BLaER1 treated with 17β-estradiol and CSF1 and Interleukin-3, amounts not matched to agents 10 nM and 100 nM (cell line): ENCODE measurements at regions not wholly inside any gene's neighbourhood (a gene's known extent, or its start where the extent isn't known, plus 50 kb on each side); places are given as distances from the start of the nearest gene placed in this dataset.
"Not testable (repeated sequence)": the region's sequence is repeated elsewhere in the genome, so short reads cannot be mapped to it uniquely, and the experiment has no call there.

Source experiments
- H3K27ac ChIP-seq, 11 experiments: shearing (Covaris generic); formaldehyde crosslinking; 2 replicates each; pipeline ENCODE4 v1.8.1; 2022
- H3K27me3 ChIP-seq, 11 experiments: shearing (Covaris generic); formaldehyde crosslinking; 2 replicates each; pipeline ENCODE4 v1.8.1; 2022
- H3K36me3 ChIP-seq, 11 experiments: shearing (Covaris generic); formaldehyde crosslinking; 2 replicates each; pipeline ENCODE4 v1.8.1; 2022
- H3K4me1 ChIP-seq, 10 experiments: shearing (Covaris generic); formaldehyde crosslinking; 2 replicates each; pipeline ENCODE4 v1.8.1; 2022
- H3K4me2 ChIP-seq, 11 experiments: shearing (Covaris generic); formaldehyde crosslinking; 2 replicates each; pipeline ENCODE4 v1.8.1; 2022
- H3K4me3 ChIP-seq, 10 experiments: shearing (Covaris generic); formaldehyde crosslinking; 2 replicates each; pipeline ENCODE4 v1.8.1; 2022
- H3K9ac ChIP-seq, 11 experiments: shearing (Covaris generic); formaldehyde crosslinking; 2 replicates each; pipeline ENCODE4 v1.8.1; 2022
- H3K9me3 ChIP-seq, 11 experiments: shearing (Covaris generic); formaldehyde crosslinking; replicated peaks in 1 of 11; 2 replicates each; pipeline ENCODE4 v1.8.1; 2022
- H4K20me1 ChIP-seq, 11 experiments: shearing (Covaris generic); formaldehyde crosslinking; 2 replicates each; pipeline ENCODE4 v1.8.1; 2022
- Cebpa-rat ChIP-seq, 11 experiments: shearing (Covaris generic); IDR thresholded peaks; 2 replicates each; pipeline ENCODE4 v1.8.1; 2022

DNA sequence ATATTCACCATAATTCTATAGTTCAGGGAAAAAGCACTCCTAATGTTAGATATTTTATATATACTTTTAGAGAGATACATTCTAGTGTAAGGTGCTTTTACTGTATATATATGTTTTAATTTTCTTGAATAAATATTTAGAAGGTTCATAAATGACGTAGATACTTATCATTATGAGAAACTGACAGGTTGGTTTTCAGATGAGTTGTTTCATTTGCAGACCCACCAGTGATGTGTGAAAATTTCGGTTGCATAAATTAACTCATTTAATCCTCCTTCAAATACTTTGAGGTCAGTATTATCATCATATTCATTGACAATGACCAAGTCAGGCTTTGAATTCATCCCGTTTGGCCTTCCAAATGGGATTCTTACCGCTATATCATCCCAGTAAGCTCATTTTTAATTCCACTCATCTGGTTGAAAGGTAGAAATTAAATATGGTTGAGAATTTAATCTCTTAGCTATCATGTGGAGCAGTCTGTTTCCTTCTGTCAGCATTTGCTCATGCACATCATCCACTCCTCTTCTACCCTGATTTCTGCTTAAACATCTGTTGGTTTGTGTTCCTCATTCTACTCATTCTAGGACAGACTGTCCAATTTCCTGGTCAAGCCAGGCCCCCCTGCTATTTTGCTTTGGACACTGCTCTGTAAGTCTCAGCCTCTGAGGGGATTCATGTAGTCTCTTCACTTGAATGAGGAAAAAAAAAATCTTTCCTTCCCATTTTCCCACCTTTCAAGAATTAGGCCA lies 1156.6 kb downstream of the PLA2G4A start:
- Histone ChIP-seq H3K27me3 (no peaks in the 10 kb centered on the region), H3K36me3 (peaks cover 0 to 14% (median 0%) of the 10 kb centered on the region in 11 experiments; a peak in 1 of 22 replicates), H3K9ac (peak overlapping the region in 9 of 11 experiments; percentile 4 to 73 (median 47); a peak in 13 of 22 replicates), H3K27ac (peak overlapping the region; percentile 46 to 82 (median 67); a peak in 21 of 22 replicates), H3K9me3 (peaks cover 14 to 44% (median 29%) of the 10 kb centered on the region in 11 experiments), H3K4me3 (peak overlapping the region in 5 of 10 experiments; percentile 8 to 47 (median 39); a peak in 6 of 20 replicates), H3K4me1 (peaks cover 31 to 58% (median 43%) of the 10 kb centered on the region in 10 experiments), H4K20me1 (no peaks in the 10 kb centered on the region), H3K4me2 (peak overlapping the region; percentile 66 to 93 (median 78))
- TF ChIP-seq Cebpa-rat (IDR thresholded peaks at IDR 0.05): no peak

DNA sequence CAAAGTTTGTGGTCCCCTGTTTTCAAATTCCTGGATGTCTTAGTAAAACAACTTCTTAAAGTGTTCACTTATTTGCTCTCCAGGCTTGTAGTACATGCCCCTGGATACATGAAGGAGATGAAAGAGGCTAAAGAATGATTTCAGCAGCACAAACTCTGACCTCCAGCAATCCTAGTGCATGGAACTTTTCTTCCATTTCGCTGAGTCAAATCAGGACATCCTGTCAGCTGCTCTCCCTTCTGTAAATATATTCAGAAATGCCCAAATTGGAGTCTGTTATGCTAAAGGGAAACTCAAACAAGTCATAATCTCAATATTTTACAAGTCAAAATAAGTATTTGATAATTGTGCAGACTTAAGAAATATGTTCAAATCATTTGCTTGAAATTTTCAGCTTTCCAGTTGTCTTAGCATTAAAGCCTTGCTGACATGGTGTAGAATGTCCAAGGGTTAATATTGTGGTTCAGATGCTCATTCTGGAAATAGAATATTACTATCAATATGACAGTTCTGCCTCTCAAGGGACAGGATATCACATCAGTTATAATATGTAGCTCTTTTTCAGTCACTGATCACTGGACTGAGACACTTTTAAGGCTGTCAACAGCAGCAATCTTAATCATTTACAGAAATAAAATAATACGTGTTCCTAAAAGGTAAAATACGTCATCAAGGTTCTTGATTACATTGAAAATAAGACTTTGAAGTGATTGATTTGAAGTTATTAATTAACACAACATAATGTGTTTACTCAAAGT lies 1157.3 kb downstream of the PLA2G4A start:
- peaks cover 31 to 59% (median 43%) of the 10 kb centered on the region in 10 experiments for H3K4me1 ChIP-seq
- peak overlapping the region in 6 of 10 experiments; percentile 4 to 47 (median 28); a peak in 7 of 20 replicates for H3K4me3 ChIP-seq
- H4K20me1 ChIP-seq: no peaks in the 10 kb centered on the region
- no peak for TF ChIP-seq Cebpa-rat (IDR thresholded peaks at IDR 0.05)
- H3K9me3 ChIP-seq: peaks cover 8 to 36% (median 22%) of the 10 kb centered on the region in 11 experiments
- peak overlapping the region in 9 of 11 experiments; percentile 4 to 73 (median 47); a peak in 13 of 22 replicates for H3K9ac ChIP-seq
- H3K4me2 ChIP-seq: peak overlapping the region; percentile 66 to 93 (median 78)
- peak overlapping the region; percentile 46 to 82 (median 67); a peak in 21 of 22 replicates for H3K27ac ChIP-seq
- H3K36me3 ChIP-seq: peaks cover 0 to 11% (median 0%) of the 10 kb centered on the region in 11 experiments; a peak in 1 of 22 replicates
- no peaks in the 10 kb centered on the region for H3K27me3 ChIP-seq

DNA sequence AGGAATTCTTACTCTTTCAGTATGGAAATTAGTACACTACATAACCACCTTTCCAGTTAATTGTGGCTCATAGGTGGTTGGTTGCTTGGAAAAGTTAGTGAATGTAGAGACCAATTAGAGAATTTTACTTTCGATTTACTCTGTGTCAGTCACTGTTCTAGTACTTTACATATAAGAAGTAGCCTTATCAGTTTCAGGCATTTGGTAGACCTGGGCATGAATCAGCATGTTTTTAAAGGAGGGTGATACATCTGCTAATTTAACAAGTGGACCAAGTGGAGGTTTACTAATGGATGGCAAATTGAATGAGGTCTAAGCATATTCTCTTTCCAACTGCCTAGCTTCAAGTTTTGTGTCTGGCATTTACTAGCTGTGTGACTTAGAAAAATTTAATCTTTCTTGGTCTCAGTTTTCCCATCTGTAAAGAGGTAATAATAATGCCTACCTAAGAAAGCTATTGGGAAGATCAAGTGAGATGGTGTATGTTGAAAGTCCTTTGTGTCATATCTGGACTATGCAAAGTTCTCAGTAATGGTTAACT lies 1158.6 kb downstream of the PLA2G4A start:
- TF ChIP-seq Cebpa-rat (IDR thresholded peaks at IDR 0.05): no peak
- Histone ChIP-seq H3K4me3 (no peak overlapping the region), H3K9ac (no peak overlapping the region), H3K27me3 (no peaks in the 10 kb centered on the region), H3K9me3 (peaks cover 0 to 24% (median 10%) of the 10 kb centered on the region in 11 experiments; a peak in 11 of 22 replicates), H3K27ac (peak overlapping the region in 4 of 11 experiments; percentile 68 to 82 (median 74); a peak in 9 of 22 replicates), H4K20me1 (no peaks in the 10 kb centered on the region), H3K4me2 (peak overlapping the region in 9 of 11 experiments; percentile 2 to 93 (median 78); a peak in 14 of 22 replicates), H3K4me1 (peaks cover 31 to 70% (median 47%) of the 10 kb centered on the region in 10 experiments), H3K36me3 (peaks cover 0 to 6% (median 0%) of the 10 kb centered on the region in 11 experiments; a peak in 1 of 22 replicates)

DNA sequence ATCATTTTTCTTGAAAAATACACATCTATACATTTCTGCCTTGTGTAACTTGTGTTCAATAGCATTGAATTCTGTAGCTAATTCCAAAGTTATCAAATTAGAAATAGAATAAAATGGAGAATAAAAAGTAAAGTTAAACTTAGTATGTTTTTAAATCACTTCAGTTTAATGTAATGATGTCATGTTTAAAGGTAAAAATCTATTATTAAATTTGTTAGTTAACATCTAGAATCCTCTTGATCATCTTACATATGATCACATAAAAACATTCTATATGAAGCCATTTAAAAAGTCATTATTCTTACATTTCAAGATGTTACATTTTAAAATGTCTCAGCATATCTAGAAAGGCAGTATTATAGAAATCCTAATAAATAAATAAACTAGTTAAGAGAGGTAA lies 1163.2 kb downstream of the PLA2G4A start:
- peak overlapping the region in 3 of 11 experiments; percentile 25 to 38 (median 36); a peak in 3 of 22 replicates for H3K4me2 ChIP-seq
- H4K20me1 ChIP-seq: no peaks in the 10 kb centered on the region
- peaks cover 0 to 9% (median 0%) of the 10 kb centered on the region in 11 experiments; a peak in 2 of 22 replicates for H3K36me3 ChIP-seq
- H3K9ac ChIP-seq: no peak overlapping the region
- TF ChIP-seq Cebpa-rat (IDR thresholded peaks at IDR 0.05): no peak
- H3K4me1 ChIP-seq: peaks cover 6 to 66% (median 17%) of the 10 kb centered on the region in 10 experiments; a peak in 19 of 20 replicates
- peaks cover 0 to 38% (median 9%) of the 10 kb centered on the region in 11 experiments; a peak in 10 of 22 replicates for H3K9me3 ChIP-seq
- H3K27me3 ChIP-seq: no peaks in the 10 kb centered on the region
- no peak overlapping the region for H3K4me3 ChIP-seq
- no peak overlapping the region for H3K27ac ChIP-seq

DNA sequence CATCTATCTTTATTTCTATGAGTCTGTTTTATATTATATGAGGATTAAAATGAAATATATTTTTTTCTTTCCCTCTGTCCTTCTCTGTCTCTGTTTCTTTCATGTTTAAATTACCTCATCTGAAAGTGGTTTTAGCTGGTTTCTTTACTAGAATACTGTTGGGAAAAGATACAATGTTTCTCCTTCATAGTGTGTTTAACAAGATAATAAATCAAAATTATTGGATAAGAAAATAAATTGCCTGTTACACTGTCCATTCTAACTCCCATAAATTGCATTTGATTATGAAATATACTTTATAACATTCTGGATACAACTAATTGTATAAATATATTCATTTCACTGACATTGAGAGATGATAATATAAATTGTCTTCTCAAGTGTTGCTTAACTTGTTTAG lies 1168.0 kb downstream of the PLA2G4A start:
- Histone ChIP-seq H3K27me3 (no peaks in the 10 kb centered on the region), H3K9ac (no peak overlapping the region), H3K4me3 (no peak overlapping the region), H3K4me1 (peaks cover 0 to 45% (median 10%) of the 10 kb centered on the region in 10 experiments; a peak in 12 of 20 replicates), H3K9me3 (peaks cover 8 to 50% (median 22%) of the 10 kb centered on the region in 11 experiments; a peak in 20 of 22 replicates), H3K27ac (no peak overlapping the region), H3K36me3 (peaks cover 0 to 9% (median 0%) of the 10 kb centered on the region in 11 experiments; a peak in 3 of 22 replicates), H3K4me2 (no peak overlapping the region), H4K20me1 (no peaks in the 10 kb centered on the region)
- TF ChIP-seq Cebpa-rat (IDR thresholded peaks at IDR 0.05): no peak

DNA sequence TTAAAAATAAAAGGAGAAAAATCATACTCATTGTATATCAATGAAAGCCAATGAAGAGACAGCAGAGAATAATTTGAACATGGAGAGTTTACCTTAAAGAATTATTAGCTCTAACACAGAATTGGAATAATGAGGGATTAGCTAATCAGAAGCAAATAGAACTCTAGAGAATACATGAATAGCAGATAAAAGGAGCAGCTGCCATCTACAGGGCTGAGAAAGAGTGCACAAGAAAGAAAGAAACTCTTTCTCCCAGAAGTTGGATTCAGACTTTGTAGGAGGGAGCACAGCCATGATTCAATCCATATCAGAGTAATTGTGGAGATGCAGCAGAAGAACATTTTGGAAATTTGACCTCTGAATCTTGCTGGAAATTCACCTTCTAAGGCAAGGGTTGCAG lies 1171.2 kb downstream of the PLA2G4A start:
- H3K27me3 ChIP-seq: no peaks in the 10 kb centered on the region

DNA sequence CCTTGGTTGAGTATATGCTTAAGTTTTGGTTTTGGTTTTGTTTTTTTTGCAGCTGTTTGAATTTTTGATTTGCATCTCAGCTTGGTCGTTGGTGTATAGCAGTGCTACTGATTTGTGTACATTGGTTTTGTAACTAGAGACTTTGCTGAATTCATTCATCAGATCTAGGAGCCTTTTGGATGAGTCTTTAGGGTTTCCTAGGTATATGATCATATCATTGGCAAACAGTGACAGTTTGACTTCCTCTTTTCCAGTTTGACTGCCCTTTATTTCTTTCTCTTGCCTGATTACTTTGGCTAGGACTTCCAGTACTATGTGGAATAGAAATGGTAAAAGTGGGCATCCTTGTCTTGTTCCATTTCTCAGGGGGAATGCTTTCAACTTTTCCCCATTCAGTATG lies 1174.9 kb downstream of the PLA2G4A start:
- peaks cover 22 to 65% (median 43%) of the 10 kb centered on the region in 11 experiments for H3K9me3 ChIP-seq
- H3K9ac ChIP-seq, H4K20me1 ChIP-seq, H3K27me3 ChIP-seq, H3K4me2 ChIP-seq: not testable (repeated sequence)
- H3K36me3 ChIP-seq: peaks cover 0 to 15% (median 0%) of the 10 kb centered on the region in 11 experiments; a peak in 5 of 22 replicates
- peak overlapping the region in 1 of 10 experiments; percentile 19; a peak in 4 of 20 replicates for H3K4me3 ChIP-seq
- peak overlapping the region in 1 of 11 experiments; percentile 30; a peak in 2 of 22 replicates for H3K27ac ChIP-seq
- peaks cover 11 to 46% (median 20%) of the 10 kb centered on the region in 10 experiments for H3K4me1 ChIP-seq

More for the DNA sequence above, 1171.2 kb downstream of the PLA2G4A start:
- no peak overlapping the region for H3K9ac ChIP-seq
- H3K4me1 ChIP-seq: peaks cover 0 to 29% (median 7%) of the 10 kb centered on the region in 10 experiments; a peak in 11 of 20 replicates
- peaks cover 0 to 19% (median 0%) of the 10 kb centered on the region in 11 experiments; a peak in 6 of 22 replicates for H3K36me3 ChIP-seq
- no peak overlapping the region; a peak in 1 of 22 replicates for H3K27ac ChIP-seq
- H3K4me3 ChIP-seq: no peak overlapping the region; a peak in 1 of 20 replicates
- H4K20me1 ChIP-seq: no peaks in the 10 kb centered on the region
- TF ChIP-seq Cebpa-rat (IDR thresholded peaks at IDR 0.05): no peak
- no peak overlapping the region for H3K4me2 ChIP-seq
- H3K9me3 ChIP-seq: peaks cover 22 to 63% (median 48%) of the 10 kb centered on the region in 11 experiments

DNA sequence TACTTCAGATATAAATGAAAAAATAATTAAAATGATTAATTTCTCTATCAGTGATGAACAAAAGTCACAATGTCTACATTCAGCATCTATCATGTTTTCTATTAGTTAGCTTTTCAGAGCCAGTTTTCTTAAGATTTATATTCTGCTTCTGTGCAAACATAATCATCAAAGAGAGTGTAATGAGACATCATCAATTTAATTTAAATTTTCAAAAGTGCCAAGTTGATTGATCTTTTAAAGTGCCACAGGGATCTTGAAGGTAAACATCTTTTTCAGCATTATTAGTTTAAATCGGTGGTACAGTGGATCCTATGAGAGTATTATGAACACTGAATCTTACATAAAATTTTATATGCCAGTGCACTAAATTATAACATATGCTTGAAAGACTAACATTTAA lies 1176.1 kb downstream of the PLA2G4A start:
- H3K4me2 ChIP-seq: peak overlapping the region in 4 of 11 experiments; percentile 64 to 83 (median 71); a peak in 6 of 22 replicates
- peaks cover 11 to 46% (median 19%) of the 10 kb centered on the region in 10 experiments for H3K4me1 ChIP-seq
- peak overlapping the region in 6 of 11 experiments; percentile 82 to 92 (median 90); a peak in 9 of 22 replicates for H3K27ac ChIP-seq
- no peak for TF ChIP-seq Cebpa-rat (IDR thresholded peaks at IDR 0.05)
- peaks cover 22 to 73% (median 47%) of the 10 kb centered on the region in 11 experiments for H3K9me3 ChIP-seq
- H3K9ac ChIP-seq: no peak overlapping the region
- H3K4me3 ChIP-seq: no peak overlapping the region; a peak in 1 of 20 replicates
- H3K27me3 ChIP-seq: no peaks in the 10 kb centered on the region
- peaks cover 0 to 15% (median 0%) of the 10 kb centered on the region in 11 experiments; a peak in 6 of 22 replicates for H3K36me3 ChIP-seq
- H4K20me1 ChIP-seq: no peaks in the 10 kb centered on the region
